WTC11 (cell line): ENCODE measurements at regions not wholly inside any gene's neighbourhood (a gene's known extent, or its start where the extent isn't known, plus 50 kb on each side); places are given as distances from the start of the nearest gene placed in this dataset.

ENCODE experiments used
- CTCF ChIP-seq: fragments of 200-600 bp; IDR thresholded peaks from 2 replicates; pipeline ENCODE4 v1.8.0; 2022; ENCODE audit warnings: antibody characterized with exemption
- PREB ChIP-seq: sonication (generic); formaldehyde crosslinking; IDR thresholded peaks from 2 replicates; pipeline ENCODE4 v1.8.1; 2022; ENCODE audit warnings: mild to moderate bottlenecking, missing genetic modification reagents, moderate library complexity, borderline replicate concordance

- TF ChIP-seq PREB (CRISPR knock-in tag) (no peak), CTCF (no peak)
These were observed 97.3 kb upstream of the ATP6AP2 start for GRCh38 chrX:40483502-40483901.
